Activated CD4-positive, alpha-beta T cell treated with anti-CD3 and anti-CD28 coated beads, Interleukin-2, Interleukin-6, amounts not matched to agents 100 ng/mL and 50 ng/mL, durations not matched to agents 16 hours and 8 hours (primary cell): ENCODE measurements at regions not wholly inside any gene's neighbourhood (a gene's known extent, or its start where the extent isn't known, plus 50 kb on each side); places are given as distances from the start of the nearest gene placed in this dataset.
A peak's percentile ranks its signal among the peaks of the same experiment; 100 is the strongest.
"Not testable (repeated sequence)": the region's sequence is repeated elsewhere in the genome, so short reads cannot be mapped to it uniquely, and the experiment has no call there.

ENCODE experiments used
- DNase-seq: peaks from one replicate; pipeline ENCODE4 v3.0.0-alpha.2; 2020

DNA sequence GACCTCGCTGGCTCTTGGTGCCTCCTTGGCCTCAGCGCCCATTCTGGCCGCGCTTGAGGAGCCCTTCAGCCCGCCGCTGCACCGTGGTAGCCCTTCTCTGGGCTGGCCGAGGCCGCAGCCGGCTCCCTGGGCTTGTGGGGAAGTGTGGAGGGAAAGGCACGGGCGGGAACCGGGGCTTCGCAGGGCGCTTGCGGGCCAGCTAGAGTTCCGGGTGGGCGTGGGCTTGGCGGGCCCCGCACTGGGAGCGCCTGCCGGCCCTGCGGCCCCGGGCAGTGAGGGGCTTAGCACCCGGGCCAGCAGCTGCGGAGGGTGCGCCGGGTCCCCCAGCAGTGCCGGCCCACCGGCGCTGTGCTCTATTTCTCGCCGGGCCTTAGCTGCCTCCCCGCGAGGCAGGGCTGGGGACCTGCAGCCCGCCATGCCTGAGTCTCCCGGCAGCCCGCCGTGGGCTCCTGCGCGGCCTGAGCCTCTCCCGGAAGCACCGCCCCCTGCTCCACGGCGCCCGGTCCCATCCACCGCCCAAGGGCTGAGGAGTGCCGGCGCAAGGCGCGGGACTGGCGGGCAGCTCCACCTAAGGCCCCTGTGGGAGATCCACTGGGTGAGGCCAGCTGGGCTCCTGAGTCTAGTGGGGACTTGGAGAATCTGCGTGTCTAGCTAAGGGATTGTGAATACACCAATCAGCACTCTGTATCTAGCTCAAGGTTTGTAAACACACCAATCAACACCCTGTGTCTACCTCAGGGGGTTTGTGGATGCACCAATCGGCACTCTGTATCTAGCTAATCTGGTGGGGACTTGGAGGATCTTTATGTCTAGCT lies 141.1 kb downstream of the SLCO4C1 start:
- DNase-seq, result peak; percentile 3

DNA sequence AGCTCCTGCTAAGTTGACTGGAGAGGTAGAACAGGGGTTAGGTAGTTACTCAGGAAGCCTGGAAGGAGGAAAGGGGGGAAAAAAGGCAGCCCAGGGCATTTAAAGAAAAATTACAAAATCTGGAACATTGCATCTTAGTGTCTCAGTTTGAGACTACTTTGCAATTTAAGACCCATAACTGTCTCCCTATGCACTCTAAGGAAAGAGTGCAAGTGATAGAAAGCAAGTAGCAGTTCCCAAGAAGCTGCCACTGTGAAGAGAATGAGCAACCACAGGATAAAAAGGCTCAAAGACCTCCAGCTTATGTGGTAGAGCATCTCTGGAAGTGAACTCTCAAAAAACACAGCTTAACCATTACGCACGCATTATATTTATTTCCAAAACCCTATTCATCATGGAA lies 141.8 kb downstream of the SLCO4C1 start:
- DNase-seq, result no peak

DNA sequence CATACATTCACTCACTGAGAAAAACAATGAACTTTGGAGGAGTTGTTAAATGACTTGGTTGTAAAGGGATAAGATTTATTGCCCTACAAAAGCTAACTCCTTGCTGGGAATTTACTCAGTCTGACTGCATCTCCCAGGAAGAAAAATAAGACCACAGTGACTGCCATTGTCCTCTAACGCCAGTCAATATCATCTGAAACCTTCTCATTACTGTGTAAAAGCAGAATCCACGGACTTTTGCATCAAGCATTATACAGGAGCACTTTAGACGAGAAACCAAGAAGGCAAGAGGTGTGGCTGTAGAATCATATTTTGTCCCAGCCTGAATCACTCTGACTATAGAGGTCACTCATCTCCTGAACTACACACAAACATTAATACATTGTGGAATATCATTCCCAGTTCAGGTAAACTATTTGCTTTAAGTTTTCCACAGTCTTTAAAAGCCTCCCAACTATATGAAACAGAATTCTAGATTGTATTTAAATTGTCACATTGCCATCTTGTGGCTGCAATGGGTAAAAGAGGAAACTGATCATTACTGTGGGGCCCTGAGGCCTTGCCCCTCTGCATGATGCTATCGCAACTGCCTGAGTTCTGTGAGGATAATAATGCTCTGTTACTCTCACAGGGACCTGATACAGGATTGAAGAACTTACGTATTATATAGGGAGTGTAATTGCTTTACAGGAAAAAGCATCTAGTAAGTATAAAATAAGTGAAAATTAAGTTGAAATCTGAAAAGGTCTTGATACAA lies 142.9 kb downstream of the SLCO4C1 start:
- DNase-seq, result peak; percentile 18

DNA sequence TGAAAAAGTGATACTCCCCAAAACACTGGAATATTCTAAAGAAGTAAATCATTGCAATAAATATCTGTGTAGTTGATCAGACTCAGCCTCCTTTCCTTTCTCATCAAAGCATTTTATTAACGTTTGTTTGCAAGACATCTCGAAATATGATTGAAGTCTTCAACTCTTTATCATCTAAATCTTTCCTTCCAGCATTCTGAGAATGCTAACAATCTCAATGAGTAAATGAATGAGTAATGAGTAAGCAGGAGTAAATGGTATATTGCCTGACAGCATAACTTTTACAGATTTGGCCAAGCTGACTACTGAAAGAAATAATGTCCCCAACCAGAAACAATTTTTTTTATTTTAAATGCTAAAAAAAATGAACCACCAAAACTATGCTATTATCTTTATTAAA lies 157.1 kb downstream of the SLCO4C1 start:
- DNase-seq, result no peak

DNA sequence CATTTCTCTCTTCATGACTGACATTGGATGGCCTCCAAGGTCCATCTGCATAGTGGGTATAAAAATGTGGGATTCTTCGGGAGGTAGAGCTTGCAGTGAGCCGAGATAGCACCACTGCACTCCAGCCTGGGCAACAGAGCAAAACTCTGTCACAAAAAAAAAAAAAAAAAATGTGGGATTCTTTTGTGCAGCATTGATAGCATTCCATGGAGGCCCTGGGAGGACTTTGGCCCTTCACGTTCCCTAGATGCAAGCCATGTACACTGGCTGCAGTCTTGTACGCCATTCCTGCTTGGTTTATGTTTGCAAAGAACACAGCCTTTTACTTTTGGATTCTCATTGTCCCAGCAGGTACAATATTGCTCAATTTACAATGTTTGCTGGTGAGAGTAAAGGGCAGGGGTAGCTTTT lies 157.8 kb downstream of the SLCO4C1 start:
- DNase-seq, result no peak

DNA sequence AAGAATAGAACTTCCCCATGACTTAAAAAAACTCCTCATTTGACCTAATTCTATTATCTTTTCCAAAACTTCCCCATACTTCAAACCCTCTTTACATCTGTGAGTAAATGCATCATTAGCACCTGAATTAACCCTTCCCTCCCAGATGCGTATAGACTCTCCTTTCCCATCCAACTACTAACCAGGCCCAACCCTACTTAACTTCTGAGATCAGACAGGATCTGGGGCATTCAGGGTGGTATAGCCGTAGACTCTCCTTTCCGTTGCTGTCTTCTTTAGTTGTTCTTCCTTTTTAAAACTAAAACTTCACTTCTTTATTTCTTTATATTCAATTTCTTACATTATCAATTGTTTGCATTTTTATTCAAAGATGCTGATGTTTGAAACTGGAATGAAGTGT lies 165.2 kb downstream of the SLCO4C1 start:
- no peak for DNase-seq

DNA sequence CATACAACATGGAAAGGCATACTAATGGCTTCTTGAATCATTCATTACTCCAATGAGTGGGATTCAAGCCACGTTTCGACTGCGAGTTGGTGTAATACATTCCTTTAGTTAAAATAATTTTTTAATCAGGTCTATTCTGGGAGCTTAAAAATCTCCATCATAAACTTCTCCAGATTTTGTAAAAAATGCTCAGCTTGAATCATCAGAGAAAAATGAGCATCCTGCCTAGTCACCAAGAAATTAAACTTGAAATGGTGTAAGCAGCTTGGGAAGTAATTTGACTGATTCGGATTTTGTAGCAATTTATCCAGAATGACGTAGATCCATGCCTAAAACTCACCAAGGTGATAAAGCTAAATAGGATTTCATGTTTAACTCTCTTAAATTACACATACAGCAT lies 165.7 kb downstream of the SLCO4C1 start:
- no peak for DNase-seq

DNA sequence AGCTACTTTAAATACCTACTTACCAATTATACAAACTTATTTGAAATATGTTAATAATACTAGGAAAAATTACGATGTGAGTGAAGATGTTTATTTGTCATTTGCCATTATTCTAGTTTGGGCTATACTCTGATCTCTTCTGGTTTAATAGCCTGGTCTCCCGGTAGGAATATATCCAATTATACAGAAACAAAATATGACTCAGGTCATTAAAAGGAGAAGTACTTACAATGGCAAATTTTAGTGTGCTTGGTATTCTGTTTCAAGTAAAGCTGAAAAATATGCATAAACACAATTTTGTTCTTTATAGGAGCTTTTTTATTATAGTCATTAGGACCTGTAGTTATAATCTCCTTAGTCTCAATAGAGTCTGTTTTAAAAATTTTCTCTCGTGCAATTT lies 176.8 kb downstream of the SLCO4C1 start:
- no peak for DNase-seq

DNA sequence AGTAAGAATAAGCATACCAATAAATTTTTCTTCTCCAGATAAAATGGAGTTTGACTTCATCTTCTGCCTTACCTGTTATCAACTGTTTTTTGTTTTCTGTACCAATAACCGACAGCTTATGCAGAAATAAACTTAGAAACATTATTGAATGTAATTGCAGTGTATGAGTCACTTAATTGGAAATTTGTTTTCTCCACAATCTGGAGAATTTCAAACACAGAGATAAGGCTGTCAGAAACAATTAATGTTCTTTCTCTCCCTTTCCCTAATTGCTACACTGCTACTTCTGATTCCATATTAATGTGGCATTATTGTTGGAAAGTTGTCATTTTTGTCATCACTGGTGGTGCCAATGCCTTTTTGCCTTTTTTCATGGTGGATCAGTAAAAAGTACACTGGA lies 180.3 kb downstream of the SLCO4C1 start:
- DNase-seq, result no peak

DNA sequence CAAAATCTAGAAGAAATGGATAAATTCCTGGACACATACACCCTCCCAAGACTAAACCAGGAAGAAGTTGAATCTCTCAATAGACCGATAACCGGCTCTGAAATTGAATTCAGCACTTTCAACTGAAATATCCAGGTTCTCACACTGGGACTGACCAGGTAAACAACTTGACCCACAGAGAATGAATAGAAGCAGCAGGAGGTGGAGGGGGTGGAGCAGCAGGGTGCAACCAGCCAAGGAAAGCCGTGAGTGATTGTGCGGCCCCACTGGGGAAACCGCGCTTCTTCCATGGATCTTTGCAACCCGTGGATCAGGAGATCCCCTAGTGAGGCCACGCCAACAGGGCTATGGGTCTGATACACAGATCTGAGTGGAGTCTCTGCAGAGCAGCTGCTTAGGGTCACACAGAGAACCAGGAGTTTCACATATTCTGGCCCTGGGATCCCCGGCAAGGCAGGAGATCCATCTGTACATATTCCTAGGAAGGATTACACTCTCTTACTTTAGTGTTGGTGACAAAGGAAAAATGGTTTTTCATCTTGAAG lies 181.5 kb downstream of the SLCO4C1 start:
- DNase-seq, result no peak

DNA sequence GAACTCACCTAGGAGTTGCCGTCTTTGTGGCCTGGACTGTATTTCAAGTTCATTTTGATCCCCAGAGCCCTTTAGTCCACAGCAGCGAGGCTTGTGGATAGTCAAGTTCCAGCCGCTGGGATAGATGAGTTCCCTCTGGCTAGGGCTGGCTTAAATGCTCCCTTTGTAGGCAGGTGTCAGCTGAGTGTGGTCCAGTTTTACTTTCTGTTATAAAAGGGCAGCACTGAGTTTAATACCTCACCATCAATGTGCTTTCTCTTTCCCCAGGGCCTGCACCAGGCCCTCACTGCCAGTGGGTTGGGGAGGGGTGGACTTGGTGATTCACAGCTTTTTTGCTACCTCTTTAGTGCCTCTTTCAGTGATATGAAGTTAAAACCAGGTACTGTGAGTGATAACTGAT lies 188.2 kb downstream of the SLCO4C1 start:
- no peak for DNase-seq

DNA sequence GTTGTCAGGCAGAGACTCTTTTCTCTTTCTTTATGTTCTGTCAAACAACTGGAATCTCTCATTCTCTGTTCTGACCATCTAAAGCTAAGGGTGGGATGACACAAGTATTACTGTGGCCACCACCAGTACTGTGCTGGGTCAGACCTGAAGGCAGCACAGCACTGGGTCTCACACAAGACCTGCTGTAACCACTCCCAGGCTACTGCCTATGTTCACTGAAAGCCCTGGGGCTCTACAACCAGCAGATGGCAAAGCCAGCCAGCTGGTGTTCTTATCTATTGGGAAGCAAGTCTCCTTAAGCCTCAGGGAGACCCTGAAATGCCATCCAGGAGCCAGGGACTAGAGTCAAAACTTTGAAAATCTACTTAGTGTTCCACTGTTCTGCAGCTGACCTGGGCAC lies 189.5 kb downstream of the SLCO4C1 start:
- DNase-seq, result no peak

DNA sequence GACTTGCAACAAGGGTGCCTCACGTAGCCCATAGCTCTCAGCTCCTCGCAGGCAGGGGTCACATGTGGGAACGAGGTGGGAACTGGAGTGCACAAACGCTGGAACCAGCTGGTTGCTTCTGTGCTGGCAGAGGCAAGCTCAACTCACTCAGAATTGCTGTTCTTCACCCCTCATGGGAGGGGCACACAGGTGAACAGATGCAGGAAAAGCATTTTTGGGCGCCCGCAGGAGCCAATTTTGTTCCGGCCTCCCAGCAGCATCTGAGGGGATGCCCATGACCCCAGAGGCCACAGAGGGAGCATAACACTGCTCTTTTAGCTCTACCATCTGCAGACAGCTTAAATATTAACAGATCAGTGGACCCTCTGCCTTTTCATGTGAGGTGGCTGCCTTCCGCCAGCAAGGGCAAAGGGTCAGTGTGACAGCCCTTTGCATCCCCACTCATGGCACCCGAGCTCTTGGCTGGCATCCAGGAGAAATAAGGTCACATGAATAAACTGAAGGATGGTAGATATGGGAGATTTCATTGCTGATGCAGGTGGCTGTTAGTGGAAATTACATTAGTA lies 196.2 kb downstream of the SLCO4C1 start:
- DNase-seq, result no peak

DNA sequence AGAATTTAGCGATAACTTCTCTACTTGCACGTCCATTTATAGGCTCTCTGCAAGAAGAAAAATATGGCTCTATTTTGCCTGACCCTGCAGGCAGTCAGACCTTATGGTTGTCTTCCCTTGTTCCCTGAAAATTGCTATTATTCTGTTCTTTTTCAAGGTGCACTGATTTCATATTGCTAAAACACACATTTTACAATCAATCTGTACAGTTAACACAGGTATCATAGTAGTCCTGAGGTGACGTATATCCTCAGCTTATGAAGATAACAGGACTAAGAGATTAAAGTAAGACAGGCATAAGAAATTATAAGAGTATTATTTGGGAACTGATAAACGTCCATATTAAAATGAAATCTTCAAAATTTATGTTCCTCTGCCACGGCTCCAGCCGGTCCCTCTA lies 197.0 kb downstream of the SLCO4C1 start:
- not testable (repeated sequence) for DNase-seq

DNA sequence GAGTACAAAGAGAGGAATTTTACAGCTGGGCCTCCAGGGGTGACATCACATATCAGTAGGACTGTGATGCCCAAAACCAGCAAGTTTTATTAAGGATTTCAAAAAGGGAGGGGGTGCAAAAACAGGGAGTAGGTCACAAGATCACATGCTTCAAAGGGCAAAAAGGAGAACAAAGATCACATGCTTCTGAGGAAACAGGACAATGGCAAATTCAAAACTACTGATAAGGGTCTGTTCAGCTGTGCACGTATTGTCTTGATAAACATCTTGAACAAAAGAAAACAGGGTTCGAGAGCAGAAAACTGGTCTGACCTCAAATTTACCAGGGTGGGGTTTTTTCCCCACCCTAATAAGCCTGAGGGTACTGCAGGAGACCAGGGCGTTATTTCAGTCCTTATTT lies 197.5 kb downstream of the SLCO4C1 start:
- DNase-seq, result not testable (repeated sequence)

DNA sequence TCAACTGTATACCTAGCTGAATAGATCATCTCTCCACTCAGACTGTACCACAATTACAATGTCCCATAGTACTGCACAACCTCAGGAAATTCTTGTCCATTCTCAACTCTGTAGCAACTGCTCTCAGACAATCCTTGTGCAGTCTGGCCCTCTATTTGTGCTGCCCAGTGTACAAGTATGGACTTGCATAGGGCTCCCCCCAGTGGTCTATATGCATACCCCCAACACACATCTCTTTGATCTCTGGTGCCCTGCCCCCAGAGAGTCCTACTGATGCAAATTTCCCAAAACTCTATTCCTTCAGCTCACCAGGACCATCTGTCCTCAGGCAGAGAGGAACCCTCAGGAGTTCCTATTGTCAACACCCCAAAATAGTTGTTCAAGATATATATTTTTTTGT lies 205.3 kb downstream of the SLCO4C1 start:
- DNase-seq, result peak; percentile 20

DNA sequence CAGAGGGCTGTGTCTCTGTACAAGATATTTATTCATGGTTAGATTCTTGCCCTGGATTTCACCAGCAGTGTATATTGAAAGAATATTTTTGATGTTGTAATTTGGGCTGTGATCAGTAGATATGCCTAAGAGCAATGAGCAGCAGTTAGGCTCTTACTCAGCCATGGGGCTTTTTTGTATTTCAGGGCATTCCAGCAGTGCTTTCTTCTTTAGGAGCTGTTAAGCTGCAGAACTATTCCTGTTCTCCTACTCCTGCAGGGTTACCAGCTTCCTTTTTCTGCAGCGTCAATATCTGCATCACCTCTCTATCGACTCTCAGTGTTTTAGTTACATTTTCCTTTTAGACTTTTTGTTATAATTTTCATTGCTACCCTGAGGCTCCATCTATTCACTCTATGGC lies 206.2 kb downstream of the SLCO4C1 start:
- no peak for DNase-seq

DNA sequence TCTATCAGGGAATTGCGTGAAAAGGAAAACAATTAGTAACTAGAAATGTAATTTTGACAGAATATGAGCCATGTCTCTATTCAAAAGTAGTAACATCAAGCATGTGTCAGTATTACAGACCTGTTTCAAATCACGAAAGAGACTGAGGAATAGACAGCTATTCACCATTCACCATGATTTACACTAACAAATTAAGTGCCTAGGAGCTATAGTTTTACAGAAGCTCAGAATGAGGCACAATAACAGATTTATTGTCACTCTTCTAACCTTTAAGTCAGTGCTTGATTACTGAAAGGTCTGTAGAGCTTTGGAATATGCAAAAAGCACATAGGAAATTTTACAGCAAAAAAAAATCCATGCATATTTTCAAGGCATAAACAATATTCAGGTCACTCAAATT lies 208.2 kb downstream of the SLCO4C1 start:
- DNase-seq, result no peak

DNA sequence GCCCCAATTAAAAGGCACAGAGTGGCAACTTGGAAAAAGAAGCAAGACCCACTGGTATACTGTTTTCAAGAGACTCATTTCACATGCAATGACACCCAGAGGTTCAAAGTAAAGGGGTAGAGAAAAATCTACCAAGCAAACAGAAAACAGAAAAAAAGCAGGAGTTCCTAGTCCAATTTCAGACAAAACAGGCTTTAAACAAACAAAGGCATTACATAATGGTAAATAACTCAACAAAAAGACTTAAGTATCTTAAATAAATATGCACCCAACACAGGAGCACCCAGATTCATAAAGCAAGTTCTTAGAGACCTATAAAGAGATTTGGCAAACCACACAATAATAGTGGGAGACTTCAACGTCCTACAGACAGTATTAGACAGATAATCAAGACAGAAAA lies 215.8 kb downstream of the SLCO4C1 start:
- no peak for DNase-seq

DNA sequence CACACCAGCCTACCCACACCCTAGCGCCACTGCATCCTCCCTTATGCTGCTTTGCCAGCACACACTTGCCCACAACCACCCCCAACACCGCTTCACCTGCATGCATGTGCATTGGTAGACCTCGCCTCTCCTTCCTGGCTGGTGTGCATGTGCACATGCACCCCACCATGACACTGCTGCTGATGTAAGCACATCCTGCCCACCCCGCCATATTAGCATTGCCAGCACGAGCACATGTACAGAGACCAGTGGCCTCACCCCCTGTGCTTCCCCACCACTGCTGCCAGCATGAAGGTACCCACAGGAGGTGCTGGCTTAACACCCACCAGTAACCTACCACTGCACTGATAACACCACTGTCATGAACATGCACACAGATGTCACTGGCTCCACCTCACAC lies 218.2 kb downstream of the SLCO4C1 start:
- DNase-seq, result no peak

DNA sequence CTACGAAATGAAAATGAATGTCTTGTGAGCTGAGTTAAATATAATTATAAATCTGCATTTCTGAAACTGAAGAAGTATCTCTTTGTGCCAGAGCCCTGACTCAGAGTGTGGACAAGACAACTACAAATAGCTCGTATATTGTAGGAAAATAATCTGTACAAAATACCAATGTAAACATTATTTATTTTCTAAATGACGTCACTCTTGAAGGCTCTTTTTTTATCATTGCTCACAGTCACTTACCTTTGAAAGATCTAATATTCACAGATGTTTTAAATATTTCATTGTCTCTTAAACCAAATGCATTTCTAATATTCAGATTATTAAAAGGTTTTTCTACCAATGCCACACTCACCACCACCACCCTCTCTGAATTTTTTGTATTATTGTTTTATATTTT lies 226.1 kb downstream of the SLCO4C1 start:
- no peak for DNase-seq

DNA sequence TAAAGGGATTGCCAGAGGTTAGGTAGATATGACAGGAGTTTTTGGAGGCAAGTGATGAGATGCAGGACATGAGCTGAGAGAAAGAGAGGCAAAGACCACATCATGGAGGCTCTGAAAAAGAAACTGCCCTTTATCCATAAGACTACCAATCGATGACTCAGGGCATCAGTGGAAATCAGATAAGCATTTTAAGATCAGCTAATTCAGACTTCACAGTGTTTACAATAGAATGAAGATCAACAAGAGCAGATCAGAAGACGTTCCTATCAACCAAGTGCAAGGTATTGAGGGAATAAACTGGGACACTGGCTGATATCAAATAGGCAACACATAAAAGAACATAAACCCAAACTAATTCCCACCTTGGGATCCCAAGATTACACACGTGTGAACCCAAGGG lies 227.2 kb downstream of the SLCO4C1 start:
- no peak for DNase-seq

DNA sequence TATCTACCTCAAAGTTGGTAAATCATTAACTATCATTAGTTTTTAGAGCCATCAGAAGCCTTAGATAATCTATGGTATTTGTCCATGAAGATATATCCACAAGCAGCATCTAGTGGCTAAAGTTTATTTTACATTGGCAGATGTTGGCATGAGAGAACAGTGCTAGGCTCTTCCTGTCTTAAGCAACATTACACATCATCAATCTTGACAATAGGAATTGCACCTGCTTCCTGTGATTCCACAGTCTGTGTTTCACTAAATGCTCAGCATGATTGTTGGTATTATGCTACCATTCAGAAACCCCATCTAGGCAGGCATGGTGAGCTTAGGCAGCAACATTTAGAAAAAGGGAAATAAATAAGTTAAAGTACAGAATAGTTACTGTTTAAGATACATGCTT lies 246.6 kb downstream of the SLCO4C1 start:
- no peak for DNase-seq

DNA sequence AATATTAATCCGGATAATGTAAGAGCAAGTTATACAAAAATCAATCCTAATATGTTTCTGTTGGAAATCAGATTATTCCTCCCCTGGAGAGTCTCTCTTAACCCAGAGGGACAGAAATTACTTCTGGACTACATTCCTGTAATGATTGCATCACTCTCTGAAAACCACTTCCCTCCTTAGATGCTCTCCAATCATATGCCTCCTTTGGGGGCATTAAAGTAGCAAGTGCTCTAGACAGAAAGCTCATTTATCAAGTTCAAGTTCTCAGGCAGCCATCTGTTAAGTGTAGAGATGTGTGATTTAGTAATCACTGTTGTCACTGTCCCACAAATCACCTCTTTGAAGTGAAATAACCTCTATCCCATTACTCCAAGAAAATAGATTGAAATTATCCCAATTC lies 247.1 kb downstream of the SLCO4C1 start:
- no peak for DNase-seq
